GM12878 (cell line): ENCODE measurements at regions not wholly inside any gene's neighbourhood (a gene's known extent, or its start where the extent isn't known, plus 50 kb on each side); places are given as distances from the start of the nearest gene placed in this dataset.

ENCODE experiments used
- ATAC-seq: fragments of 200-7000 bp; cut with Tn5 transposase; 3 replicates; pipeline ENCODE4 v1.9.1; 2020; ENCODE audit warnings: mild to moderate bottlenecking, moderate library complexity
- BruUV-seq: library from RNA; stranded (reverse); fragments of 400-500 nt; replicated peaks from 2 replicates; lab custom pipeline; 2021; lab: Mats Ljungman, UMichigan
- CTCF ChIA-PET: fragments of 300-600 bp; sonication (Branson Sonifier 250); formaldehyde crosslinking; extraction: SDS; loops from one replicate; lab custom pipeline; 2021; ENCODE audit warnings: inconsistent platforms; lab: Yijun Ruan, JAX
- POLR2A ChIA-PET: fragments of 350-600 bp; formaldehyde crosslinking; extraction: SDS; loops from one replicate; lab custom pipeline; 2021; ENCODE audit warnings: inconsistent platforms; lab: Charles Lee
- RAD21 ChIA-PET: fragments of 300-600 bp; sonication (Branson Sonifier 250); formaldehyde crosslinking; loops from one replicate; lab custom pipeline; 2023; ENCODE audit warnings: antibody characterized with exemption; ENCODE audit not compliant: unreplicated experiment; lab: Charles Lee
- SMC1A ChIA-PET: fragments of 300-600 bp; sonication (Branson Sonifier 250); formaldehyde crosslinking; loops from one replicate; lab custom pipeline; 2023; ENCODE audit not compliant: unreplicated experiment, uncharacterized antibody; lab: Charles Lee
- DNase-seq: peaks from one replicate; pipeline ENCODE4 v3.0.0-alpha.2; 2011; ENCODE audit warnings: low read depth, low spot score
- FAIRE-seq: peaks from 3 replicates; lab custom pipeline; 2011; peaks lifted over from hg19 to GRCh38; lab: Jason Lieb, UNC
- H2AFZ ChIP-seq: 2 replicates; pipeline ENCODE4 v1.6.0; 2011; ENCODE audit warnings: low read depth, low read length, control low read depth; ENCODE audit not compliant: control insufficient read depth
- H3K27ac ChIP-seq: 2 replicates; pipeline ENCODE4 v1.5.1; 2011; ENCODE audit warnings: control low read depth; ENCODE audit not compliant: control insufficient read depth, insufficient read depth
- H3K27me3 ChIP-seq, 2 experiments: replicated peaks in 1 of 2; 2 replicates each; pipeline versions ENCODE4 v1.6.0 to v1.6.1; 2011; ENCODE audit warnings: low read length in 1 of 2; ENCODE audit not compliant: control insufficient read depth in 2 of 2, insufficient read depth in 2 of 2
- H3K36me3 ChIP-seq, 2 experiments: 2 replicates each; pipeline ENCODE4 v1.5.1; 2011; ENCODE audit warnings: low read length in 1 of 2; ENCODE audit not compliant: control insufficient read depth in 2 of 2, insufficient read depth in 2 of 2
- H3K4me1 ChIP-seq: 2 replicates; pipeline ENCODE4 v1.6.1; 2011; ENCODE audit warnings: mild to moderate bottlenecking, low read length, moderate library complexity, mixed read lengths; ENCODE audit not compliant: control insufficient read depth, insufficient read depth
- H3K4me2 ChIP-seq: 2 replicates; pipeline ENCODE4 v1.6.0; 2011; ENCODE audit warnings: control low read depth; ENCODE audit not compliant: control insufficient read depth, insufficient read depth
- H3K4me3 ChIP-seq: fragments of 200-600 bp; sonication (generic); 2 replicates; pipeline ENCODE4 v1.5.1; 2016
- H3K79me2 ChIP-seq: 2 replicates; pipeline ENCODE4 v1.6.0; 2011; ENCODE audit warnings: low read length; ENCODE audit not compliant: control insufficient read depth, insufficient read depth
- H3K9ac ChIP-seq: 2 replicates; pipeline ENCODE4 v1.8.0; 2011; ENCODE audit warnings: low read length, control low read depth, mixed read lengths; ENCODE audit not compliant: control insufficient read depth, insufficient read depth
- H3K9me3 ChIP-seq: replicated peaks from 3 replicates; pipeline ENCODE4 v1.5.1; 2011; ENCODE audit warnings: mild to moderate bottlenecking, low read length; ENCODE audit not compliant: control insufficient read depth, insufficient read depth
- H4K20me1 ChIP-seq: 2 replicates; pipeline ENCODE4 v1.6.0; 2011; ENCODE audit not compliant: control insufficient read depth, insufficient read depth
- BACH1 ChIP-seq: fragments of 450-650 bp; IDR thresholded peaks from 2 replicates; pipeline ENCODE4 v1.6.1; 2017; ENCODE audit warnings: mild to moderate bottlenecking, borderline replicate concordance
- BMI1 ChIP-seq: fragments of 450-650 bp; IDR thresholded peaks from 2 replicates; pipeline ENCODE4 v1.6.1; 2016; ENCODE audit warnings: mild to moderate bottlenecking, moderate library complexity, borderline replicate concordance
- CEBPZ ChIP-seq: fragments of 150-350 bp; IDR thresholded peaks from 2 replicates; pipeline ENCODE4 v1.6.1; 2016; ENCODE audit warnings: low read depth, low read length
- CTCF ChIP-seq, 3 experiments: IDR thresholded peaks in 2 of 3; conservative IDR thresholded peaks in 1 of 3; 2 replicates each; pipeline ENCODE4 v1.5.1; 2011; ENCODE audit warnings: low read depth in 3 of 3, low read length in 3 of 3, mild to moderate bottlenecking in 3 of 3, control low read depth in 2 of 3, moderate library complexity in 2 of 3, inconsistent platforms in 1 of 3, mixed read lengths in 1 of 3; ENCODE audit not compliant: control insufficient read depth in 2 of 3, insufficient read depth in 1 of 3; ENCODE audit errors: extremely low read depth in 1 of 3
- FOXM1 ChIP-seq: IDR thresholded peaks from 2 replicates; pipeline ENCODE4 v1.6.1; 2012; ENCODE audit warnings: low read depth, mild to moderate bottlenecking, inconsistent platforms, low read length, moderate library complexity
- HDAC2 ChIP-seq: fragments of 200-600 bp; sonication (generic); IDR thresholded peaks from 2 replicates; pipeline ENCODE4 v1.6.1; 2017
- POLR2AphosphoS5 ChIP-seq: IDR thresholded peaks from 2 replicates; pipeline ENCODE4 v1.6.1; 2011; ENCODE audit warnings: mild to moderate bottlenecking, low read length, inconsistent platforms
- SUZ12 ChIP-seq: fragments of 200-600 bp; sonication (generic); IDR thresholded peaks from one replicate; pipeline ENCODE4 v1.6.1; 2018; ENCODE audit warnings: antibody characterized with exemption, mild to moderate bottlenecking; ENCODE audit not compliant: unreplicated experiment
- TARDBP ChIP-seq: IDR thresholded peaks from 2 replicates; pipeline ENCODE4 v1.6.1; 2016; ENCODE audit warnings: borderline replicate concordance
- ZNF274 ChIP-seq: IDR thresholded peaks from one replicate; pipeline ENCODE4 v1.8.0; 2011; ENCODE audit not compliant: insufficient read length, insufficient read depth
- WGBS: methylation state at CpG from one replicate; pipeline ENCODE4 v1.1.6; 2016; ENCODE audit warnings: low lambda C conversion rate; ENCODE audit not compliant: insufficient replicate concordance, insufficient coverage; ENCODE audit errors: missing lambda C conversion rate; 5-methylcytosine and 5-hydroxymethylcytosine counted together
- in situ Hi-C: fragments of 300-500 bp; cut with MboI; formaldehyde crosslinking; loops from 9 replicates; pipeline ENCODE4 v1.14.3; 2018; ENCODE audit warnings: mixed read lengths
- intact Hi-C: fragments of 100-400 bp; cut with micrococcal nuclease; formaldehyde crosslinking; loops from one replicate; pipeline ENCODE4 v1.14.2; 2022; ENCODE audit not compliant: unreplicated experiment
- TF ChIP-seq, protein P1 (sequence below): fragments of 450-650 bp; IDR thresholded peaks from 2 replicates; pipeline ENCODE4 v1.6.1; 2017; ENCODE audit warnings: antibody characterized with exemption, mild to moderate bottlenecking, moderate library complexity
- TF ChIP-seq, protein P2 (sequence below): fragments of 450-650 bp; IDR thresholded peaks from 2 replicates; pipeline ENCODE4 v1.6.1; 2017; ENCODE audit warnings: mild to moderate bottlenecking, low read depth, inconsistent platforms; ENCODE audit not compliant: poor library complexity, severe bottlenecking

DNA sequence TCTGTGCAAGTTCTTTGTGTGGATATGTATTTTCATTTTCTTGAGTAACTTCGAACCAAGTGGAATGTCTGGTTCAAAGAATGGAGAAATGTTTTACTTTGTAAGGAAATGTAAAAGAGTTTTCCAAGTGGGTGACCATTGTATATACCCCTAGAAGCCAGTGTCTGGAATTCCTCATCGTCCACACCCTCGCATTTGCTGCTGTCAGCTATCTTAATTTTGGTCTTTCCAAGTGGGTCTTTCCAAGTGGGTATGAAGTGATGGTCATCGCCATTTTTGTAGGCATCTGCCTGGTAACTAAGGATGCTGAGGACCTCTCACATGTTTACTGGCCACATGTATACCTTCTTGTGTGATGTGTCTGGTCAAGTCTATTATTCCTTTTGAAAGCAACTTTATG is 547.5 kb downstream of the TBC1D22A start:
- ATAC-seq (no peak), FAIRE-seq (no peak), DNase-seq (no peak)
- Histone ChIP-seq H3K4me3 (no peak overlapping the region), H3K4me1 (no peaks in the 10 kb centered on the region), H3K79me2 (no peaks in the 10 kb centered on the region), H4K20me1 (no peaks in the 10 kb centered on the region), H3K9ac (no peak overlapping the region), H3K36me3 (no peaks in the 10 kb centered on the region), H2AFZ (no peak overlapping the region), H3K27me3 (no peaks in the 10 kb centered on the region), H3K27ac (no peak overlapping the region), H3K4me2 (no peak overlapping the region), H3K9me3 (no peaks in the 10 kb centered on the region; the same call in 2 of the 3 replicates)
- SMC1A ChIA-PET: no interaction called here
- RAD21 ChIA-PET: no interaction called here
- BruUV-seq: no TSS peak
- WGBS: 18% methylated on average over 4 of the region's 4 CpGs
- POLR2A ChIA-PET: no interaction called here
- in situ Hi-C loops: no loop called here
- intact Hi-C loops: no loop called here
- CTCF ChIA-PET: no interaction called here
- TF ChIP-seq ZNF274 (no peak), HDAC2 (no peak), POLR2AphosphoS5 (no peak), CEBPZ (no peak), SUZ12 (no peak), BACH1 (no peak), FOXM1 (no peak), BMI1 (no peak), TARDBP (no peak), CTCF (IDR thresholded peaks at IDR 0.05 in 2 of 3, conservative IDR thresholded peaks at IDR 0.05 in 1 of 3; ENCODE audit: control insufficient read depth in 2 of 3, extremely low read depth in 1 of 3, insufficient read depth in 1 of 3, low read depth in 3 of 3, low read length in 3 of 3) (no peak)
- TF ChIP-seq, protein P1, sequence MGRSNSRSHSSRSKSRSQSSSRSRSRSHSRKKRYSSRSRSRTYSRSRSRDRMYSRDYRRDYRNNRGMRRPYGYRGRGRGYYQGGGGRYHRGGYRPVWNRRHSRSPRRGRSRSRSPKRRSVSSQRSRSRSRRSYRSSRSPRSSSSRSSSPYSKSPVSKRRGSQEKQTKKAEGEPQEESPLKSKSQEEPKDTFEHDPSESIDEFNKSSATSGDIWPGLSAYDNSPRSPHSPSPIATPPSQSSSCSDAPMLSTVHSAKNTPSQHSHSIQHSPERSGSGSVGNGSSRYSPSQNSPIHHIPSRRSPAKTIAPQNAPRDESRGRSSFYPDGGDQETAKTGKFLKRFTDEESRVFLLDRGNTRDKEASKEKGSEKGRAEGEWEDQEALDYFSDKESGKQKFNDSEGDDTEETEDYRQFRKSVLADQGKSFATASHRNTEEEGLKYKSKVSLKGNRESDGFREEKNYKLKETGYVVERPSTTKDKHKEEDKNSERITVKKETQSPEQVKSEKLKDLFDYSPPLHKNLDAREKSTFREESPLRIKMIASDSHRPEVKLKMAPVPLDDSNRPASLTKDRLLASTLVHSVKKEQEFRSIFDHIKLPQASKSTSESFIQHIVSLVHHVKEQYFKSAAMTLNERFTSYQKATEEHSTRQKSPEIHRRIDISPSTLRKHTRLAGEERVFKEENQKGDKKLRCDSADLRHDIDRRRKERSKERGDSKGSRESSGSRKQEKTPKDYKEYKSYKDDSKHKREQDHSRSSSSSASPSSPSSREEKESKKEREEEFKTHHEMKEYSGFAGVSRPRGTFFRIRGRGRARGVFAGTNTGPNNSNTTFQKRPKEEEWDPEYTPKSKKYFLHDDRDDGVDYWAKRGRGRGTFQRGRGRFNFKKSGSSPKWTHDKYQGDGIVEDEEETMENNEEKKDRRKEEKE: no peak
- TF ChIP-seq, protein P2, sequence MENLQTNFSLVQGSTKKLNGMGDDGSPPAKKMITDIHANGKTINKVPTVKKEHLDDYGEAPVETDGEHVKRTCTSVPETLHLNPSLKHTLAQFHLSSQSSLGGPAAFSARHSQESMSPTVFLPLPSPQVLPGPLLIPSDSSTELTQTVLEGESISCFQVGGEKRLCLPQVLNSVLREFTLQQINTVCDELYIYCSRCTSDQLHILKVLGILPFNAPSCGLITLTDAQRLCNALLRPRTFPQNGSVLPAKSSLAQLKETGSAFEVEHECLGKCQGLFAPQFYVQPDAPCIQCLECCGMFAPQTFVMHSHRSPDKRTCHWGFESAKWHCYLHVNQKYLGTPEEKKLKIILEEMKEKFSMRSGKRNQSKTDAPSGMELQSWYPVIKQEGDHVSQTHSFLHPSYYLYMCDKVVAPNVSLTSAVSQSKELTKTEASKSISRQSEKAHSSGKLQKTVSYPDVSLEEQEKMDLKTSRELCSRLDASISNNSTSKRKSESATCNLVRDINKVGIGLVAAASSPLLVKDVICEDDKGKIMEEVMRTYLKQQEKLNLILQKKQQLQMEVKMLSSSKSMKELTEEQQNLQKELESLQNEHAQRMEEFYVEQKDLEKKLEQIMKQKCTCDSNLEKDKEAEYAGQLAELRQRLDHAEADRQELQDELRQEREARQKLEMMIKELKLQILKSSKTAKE: no peak
